ENCODE measurements at regions not wholly inside any gene's neighbourhood (a gene's known extent, or its start where the extent isn't known, plus 50 kb on each side); places are given as distances from the start of the nearest gene placed in this dataset.

GRCh38 chr11:86746514-86746913 is 53.8 kb upstream of the PRSS23 start:
- no peak for TF ChIP-seq CTCF (IDR thresholded peaks at IDR 0.05)
- no peak for TF ChIP-seq EZH2 (IDR thresholded peaks at IDR 0.05; ENCODE audit: borderline replicate concordance, insufficient read depth, low read depth, low read length, poor library complexity, severe bottlenecking)
